GM23338 (cell line): ENCODE measurements at regions not wholly inside any gene's neighbourhood (a gene's known extent, or its start where the extent isn't known, plus 50 kb on each side); places are given as distances from the start of the nearest gene placed in this dataset.

Source experiments
- ATAC-seq: fragments of 200-7000 bp; cut with Tn5 transposase; 3 replicates; pipeline ENCODE4 v1.9.1; 2020
- DNase-seq: peaks from one replicate; pipeline ENCODE4 v3.0.0-alpha.2; 2015; ENCODE audit warnings: low spot score
- H2AFZ ChIP-seq: fragments of 200-600 bp; sonication (generic); 2 replicates; pipeline ENCODE4 v1.8.0; 2016; ENCODE audit warnings: antibody characterized with exemption, mild to moderate bottlenecking, moderate library complexity
- H3F3A ChIP-seq: fragments of 200-600 bp; sonication (generic); replicated peaks from 2 replicates; pipeline ENCODE4 v1.8.0; 2017; ENCODE audit warnings: antibody characterized with exemption, mixed run types, low read depth
- H3K27ac ChIP-seq: fragments of 200-600 bp; sonication (generic); 2 replicates; pipeline ENCODE4 v1.6.1; 2016; ENCODE audit warnings: low read depth
- H3K27me3 ChIP-seq: fragments of 200-600 bp; sonication (generic); 2 replicates; pipeline ENCODE4 v1.8.0; 2016; ENCODE audit warnings: mild to moderate bottlenecking, mixed run types, moderate library complexity; ENCODE audit not compliant: insufficient read depth
- H3K36me3 ChIP-seq: fragments of 200-600 bp; sonication (generic); 2 replicates; pipeline ENCODE4 v1.8.0; 2016; ENCODE audit warnings: mild to moderate bottlenecking; ENCODE audit not compliant: insufficient read depth
- H3K4me1 ChIP-seq: fragments of 200-600 bp; sonication (generic); 2 replicates; pipeline ENCODE4 v1.8.0; 2016; ENCODE audit warnings: mild to moderate bottlenecking, moderate library complexity; ENCODE audit not compliant: insufficient read depth
- H3K4me2 ChIP-seq: fragments of 200-600 bp; sonication (generic); 2 replicates; pipeline ENCODE4 v1.7.1; 2017; ENCODE audit warnings: mixed run types
- H3K4me3 ChIP-seq: fragments of 200-600 bp; sonication (generic); 2 replicates; pipeline ENCODE4 v1.6.1; 2016; ENCODE audit warnings: mixed run types
- H3K79me2 ChIP-seq: fragments of 200-600 bp; sonication (generic); replicated peaks from 2 replicates; pipeline ENCODE4 v1.8.0; 2017; ENCODE audit warnings: mild to moderate bottlenecking; ENCODE audit not compliant: insufficient read depth
- H3K9me2 ChIP-seq: fragments of 200-600 bp; sonication (generic); 2 replicates; pipeline ENCODE4 v1.8.0; 2017; ENCODE audit not compliant: insufficient read depth
- H4K20me1 ChIP-seq: fragments of 200-600 bp; sonication (generic); replicated peaks from 2 replicates; pipeline ENCODE4 v1.8.0; 2017; ENCODE audit warnings: mild to moderate bottlenecking; ENCODE audit not compliant: insufficient read depth
- H3K27ac Mint-ChIP-seq: 2 replicates; pipeline ENCODE4 v1.8.0; 2020; ENCODE audit warnings: inconsistent platforms, mild to moderate bottlenecking, moderate library complexity, mixed read lengths
- H3K27me3 Mint-ChIP-seq: 3 replicates; pipeline ENCODE4 v1.8.0; 2022; ENCODE audit warnings: low read depth, mild to moderate bottlenecking, moderate library complexity, mixed read lengths, inconsistent platforms; ENCODE audit not compliant: insufficient read depth, poor library complexity
- H3K36me3 Mint-ChIP-seq: 3 replicates; pipeline ENCODE4 v1.8.0; 2021; ENCODE audit warnings: low read depth, mild to moderate bottlenecking, inconsistent platforms, moderate library complexity, mixed read lengths
- H3K4me1 Mint-ChIP-seq: 3 replicates; pipeline ENCODE4 v1.8.0; 2020; ENCODE audit warnings: mild to moderate bottlenecking, inconsistent platforms, mixed read lengths
- H3K4me3 Mint-ChIP-seq: 3 replicates; pipeline ENCODE4 v1.8.0; 2021; ENCODE audit warnings: moderate library complexity, mild to moderate bottlenecking, inconsistent platforms, mixed read lengths
- H3K9me3 Mint-ChIP-seq: 3 replicates; pipeline ENCODE4 v1.8.0; 2020; ENCODE audit warnings: moderate library complexity, mild to moderate bottlenecking, inconsistent platforms, mixed read lengths
- CREB1 ChIP-seq: fragments of 250-450 bp; sonication (Bioruptor Pico); IDR thresholded peaks from 2 replicates; pipeline ENCODE4 v1.5.0; 2020; ENCODE audit warnings: low read depth, mild to moderate bottlenecking, moderate library complexity
- EZH2 ChIP-seq: fragments of 200-600 bp; sonication (generic); IDR thresholded peaks from one replicate; pipeline ENCODE4 v1.8.0; 2017; ENCODE audit warnings: antibody characterized with exemption, mild to moderate bottlenecking, low read depth; ENCODE audit not compliant: unreplicated experiment
- EZH2phosphoT487 ChIP-seq: fragments of 200-600 bp; sonication (generic); IDR thresholded peaks from one replicate; pipeline ENCODE4 v1.8.1; 2018; ENCODE audit warnings: antibody characterized with exemption; ENCODE audit not compliant: unreplicated experiment
- JUNB ChIP-seq: IDR thresholded peaks from one replicate; pipeline ENCODE4 v1.6.1; 2016; ENCODE audit warnings: antibody characterized with exemption; ENCODE audit not compliant: unreplicated experiment
- NANOG ChIP-seq: IDR thresholded peaks from 2 replicates; pipeline ENCODE4 v1.6.1; 2016; ENCODE audit warnings: antibody characterized with exemption, borderline replicate concordance
- POLR2AphosphoS5 ChIP-seq: IDR thresholded peaks from 2 replicates; pipeline ENCODE4 v1.6.1; 2016; ENCODE audit warnings: antibody characterized with exemption, low read depth
- STAT1 ChIP-seq: IDR thresholded peaks from one replicate; pipeline ENCODE4 v1.6.1; 2016; ENCODE audit warnings: antibody characterized with exemption; ENCODE audit not compliant: unreplicated experiment
- ZNF114 ChIP-seq: fragments of 250-450 bp; sonication (Bioruptor Pico); IDR thresholded peaks from 2 replicates; pipeline ENCODE4 v1.5.0; 2020; ENCODE audit warnings: mild to moderate bottlenecking, moderate library complexity
- ZNF331 ChIP-seq: fragments of 250-450 bp; sonication (Bioruptor Pico); IDR thresholded peaks from 2 replicates; pipeline ENCODE4 v1.5.0; 2020; ENCODE audit warnings: low read depth, mild to moderate bottlenecking, moderate library complexity
- TF ChIP-seq, protein P1 (sequence below): IDR thresholded peaks from one replicate; pipeline ENCODE4 v1.6.1; 2018; ENCODE audit warnings: antibody characterized with exemption; ENCODE audit not compliant: unreplicated experiment
- TF ChIP-seq, protein P2 (sequence below), 2 experiments: fragments of 200-600 bp in 1 of 2; sonication (generic) in 1 of 2; conservative IDR thresholded peaks; 2 replicates each; pipeline versions ENCODE4 v1.5.1 to v1.6.1; 2016 to 2017; ENCODE audit warnings: antibody characterized with exemption in 2 of 2, low read depth in 2 of 2, mild to moderate bottlenecking in 2 of 2, moderate library complexity in 1 of 2
- TF ChIP-seq, protein P3 (sequence below): IDR thresholded peaks from 2 replicates; pipeline ENCODE4 v1.6.1; 2016; ENCODE audit warnings: antibody characterized with exemption
- TF ChIP-seq, protein P4 (sequence below): fragments of 250-450 bp; sonication (Bioruptor Pico); IDR thresholded peaks from 2 replicates; pipeline ENCODE4 v1.5.0; 2020; ENCODE audit warnings: mild to moderate bottlenecking, moderate library complexity

DNA sequence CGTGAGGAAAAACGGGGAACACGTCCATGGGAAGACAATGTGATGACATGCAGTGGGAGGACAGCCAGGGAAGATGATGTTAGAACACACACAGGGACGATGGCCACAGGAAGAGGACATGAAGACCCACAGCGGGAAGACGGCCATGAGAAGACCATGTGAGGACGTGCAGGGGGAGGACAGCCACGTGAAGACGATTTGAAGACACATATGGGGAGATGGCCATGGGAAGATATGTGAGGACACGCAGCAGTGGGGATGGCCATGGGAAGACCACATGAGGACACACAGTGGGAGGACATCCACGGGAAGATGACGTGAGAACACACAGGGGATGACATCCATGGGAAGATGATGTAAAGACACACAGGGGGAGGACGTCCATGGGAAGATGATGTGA lies 83.8 kb downstream of the UQCRFS1 start:
- Mint-ChIP-seq H3K9me3 (peaks cover 58% of the 10 kb centered on the region), H3K36me3 (peaks cover 9% of the 10 kb centered on the region; the same call in 1 of the 3 replicates), H3K27ac (no peak overlapping the region), H3K4me3 (no peak overlapping the region), H3K27me3 (no peaks in the 10 kb centered on the region), H3K4me1 (no peaks in the 10 kb centered on the region)
- Histone ChIP-seq H3K79me2 (no peaks in the 10 kb centered on the region), H3K4me1 (no peaks in the 10 kb centered on the region), H3K4me2 (no peak overlapping the region), H3K36me3 (no peaks in the 10 kb centered on the region), H3K27ac (no peak overlapping the region), H3F3A (no peaks in the 10 kb centered on the region), H2AFZ (no peak overlapping the region), H3K4me3 (no peak overlapping the region), H3K9me2 (peaks cover 7% of the 10 kb centered on the region), H3K27me3 (no peaks in the 10 kb centered on the region), H4K20me1 (no peaks in the 10 kb centered on the region)
- ATAC-seq (no peak), DNase-seq (no peak)
- TF ChIP-seq JUNB (no peak), NANOG (no peak), ZNF114 (no peak), ZNF331 (CRISPR knock-in tag) (no peak), POLR2AphosphoS5 (no peak), STAT1 (no peak), EZH2 (no peak), EZH2phosphoT487 (no peak), CREB1 (CRISPR knock-in tag) (no peak)
- TF ChIP-seq, protein P1, sequence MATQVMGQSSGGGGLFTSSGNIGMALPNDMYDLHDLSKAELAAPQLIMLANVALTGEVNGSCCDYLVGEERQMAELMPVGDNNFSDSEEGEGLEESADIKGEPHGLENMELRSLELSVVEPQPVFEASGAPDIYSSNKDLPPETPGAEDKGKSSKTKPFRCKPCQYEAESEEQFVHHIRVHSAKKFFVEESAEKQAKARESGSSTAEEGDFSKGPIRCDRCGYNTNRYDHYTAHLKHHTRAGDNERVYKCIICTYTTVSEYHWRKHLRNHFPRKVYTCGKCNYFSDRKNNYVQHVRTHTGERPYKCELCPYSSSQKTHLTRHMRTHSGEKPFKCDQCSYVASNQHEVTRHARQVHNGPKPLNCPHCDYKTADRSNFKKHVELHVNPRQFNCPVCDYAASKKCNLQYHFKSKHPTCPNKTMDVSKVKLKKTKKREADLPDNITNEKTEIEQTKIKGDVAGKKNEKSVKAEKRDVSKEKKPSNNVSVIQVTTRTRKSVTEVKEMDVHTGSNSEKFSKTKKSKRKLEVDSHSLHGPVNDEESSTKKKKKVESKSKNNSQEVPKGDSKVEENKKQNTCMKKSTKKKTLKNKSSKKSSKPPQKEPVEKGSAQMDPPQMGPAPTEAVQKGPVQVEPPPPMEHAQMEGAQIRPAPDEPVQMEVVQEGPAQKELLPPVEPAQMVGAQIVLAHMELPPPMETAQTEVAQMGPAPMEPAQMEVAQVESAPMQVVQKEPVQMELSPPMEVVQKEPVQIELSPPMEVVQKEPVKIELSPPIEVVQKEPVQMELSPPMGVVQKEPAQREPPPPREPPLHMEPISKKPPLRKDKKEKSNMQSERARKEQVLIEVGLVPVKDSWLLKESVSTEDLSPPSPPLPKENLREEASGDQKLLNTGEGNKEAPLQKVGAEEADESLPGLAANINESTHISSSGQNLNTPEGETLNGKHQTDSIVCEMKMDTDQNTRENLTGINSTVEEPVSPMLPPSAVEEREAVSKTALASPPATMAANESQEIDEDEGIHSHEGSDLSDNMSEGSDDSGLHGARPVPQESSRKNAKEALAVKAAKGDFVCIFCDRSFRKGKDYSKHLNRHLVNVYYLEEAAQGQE: no peak
- TF ChIP-seq, protein P2, sequence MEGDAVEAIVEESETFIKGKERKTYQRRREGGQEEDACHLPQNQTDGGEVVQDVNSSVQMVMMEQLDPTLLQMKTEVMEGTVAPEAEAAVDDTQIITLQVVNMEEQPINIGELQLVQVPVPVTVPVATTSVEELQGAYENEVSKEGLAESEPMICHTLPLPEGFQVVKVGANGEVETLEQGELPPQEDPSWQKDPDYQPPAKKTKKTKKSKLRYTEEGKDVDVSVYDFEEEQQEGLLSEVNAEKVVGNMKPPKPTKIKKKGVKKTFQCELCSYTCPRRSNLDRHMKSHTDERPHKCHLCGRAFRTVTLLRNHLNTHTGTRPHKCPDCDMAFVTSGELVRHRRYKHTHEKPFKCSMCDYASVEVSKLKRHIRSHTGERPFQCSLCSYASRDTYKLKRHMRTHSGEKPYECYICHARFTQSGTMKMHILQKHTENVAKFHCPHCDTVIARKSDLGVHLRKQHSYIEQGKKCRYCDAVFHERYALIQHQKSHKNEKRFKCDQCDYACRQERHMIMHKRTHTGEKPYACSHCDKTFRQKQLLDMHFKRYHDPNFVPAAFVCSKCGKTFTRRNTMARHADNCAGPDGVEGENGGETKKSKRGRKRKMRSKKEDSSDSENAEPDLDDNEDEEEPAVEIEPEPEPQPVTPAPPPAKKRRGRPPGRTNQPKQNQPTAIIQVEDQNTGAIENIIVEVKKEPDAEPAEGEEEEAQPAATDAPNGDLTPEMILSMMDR (conservative IDR thresholded peaks at IDR 0.05; ENCODE audit: low read depth in 2 of 2): no peak
- TF ChIP-seq, protein P3, sequence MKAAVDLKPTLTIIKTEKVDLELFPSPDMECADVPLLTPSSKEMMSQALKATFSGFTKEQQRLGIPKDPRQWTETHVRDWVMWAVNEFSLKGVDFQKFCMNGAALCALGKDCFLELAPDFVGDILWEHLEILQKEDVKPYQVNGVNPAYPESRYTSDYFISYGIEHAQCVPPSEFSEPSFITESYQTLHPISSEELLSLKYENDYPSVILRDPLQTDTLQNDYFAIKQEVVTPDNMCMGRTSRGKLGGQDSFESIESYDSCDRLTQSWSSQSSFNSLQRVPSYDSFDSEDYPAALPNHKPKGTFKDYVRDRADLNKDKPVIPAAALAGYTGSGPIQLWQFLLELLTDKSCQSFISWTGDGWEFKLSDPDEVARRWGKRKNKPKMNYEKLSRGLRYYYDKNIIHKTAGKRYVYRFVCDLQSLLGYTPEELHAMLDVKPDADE: no peak
- TF ChIP-seq, protein P4, sequence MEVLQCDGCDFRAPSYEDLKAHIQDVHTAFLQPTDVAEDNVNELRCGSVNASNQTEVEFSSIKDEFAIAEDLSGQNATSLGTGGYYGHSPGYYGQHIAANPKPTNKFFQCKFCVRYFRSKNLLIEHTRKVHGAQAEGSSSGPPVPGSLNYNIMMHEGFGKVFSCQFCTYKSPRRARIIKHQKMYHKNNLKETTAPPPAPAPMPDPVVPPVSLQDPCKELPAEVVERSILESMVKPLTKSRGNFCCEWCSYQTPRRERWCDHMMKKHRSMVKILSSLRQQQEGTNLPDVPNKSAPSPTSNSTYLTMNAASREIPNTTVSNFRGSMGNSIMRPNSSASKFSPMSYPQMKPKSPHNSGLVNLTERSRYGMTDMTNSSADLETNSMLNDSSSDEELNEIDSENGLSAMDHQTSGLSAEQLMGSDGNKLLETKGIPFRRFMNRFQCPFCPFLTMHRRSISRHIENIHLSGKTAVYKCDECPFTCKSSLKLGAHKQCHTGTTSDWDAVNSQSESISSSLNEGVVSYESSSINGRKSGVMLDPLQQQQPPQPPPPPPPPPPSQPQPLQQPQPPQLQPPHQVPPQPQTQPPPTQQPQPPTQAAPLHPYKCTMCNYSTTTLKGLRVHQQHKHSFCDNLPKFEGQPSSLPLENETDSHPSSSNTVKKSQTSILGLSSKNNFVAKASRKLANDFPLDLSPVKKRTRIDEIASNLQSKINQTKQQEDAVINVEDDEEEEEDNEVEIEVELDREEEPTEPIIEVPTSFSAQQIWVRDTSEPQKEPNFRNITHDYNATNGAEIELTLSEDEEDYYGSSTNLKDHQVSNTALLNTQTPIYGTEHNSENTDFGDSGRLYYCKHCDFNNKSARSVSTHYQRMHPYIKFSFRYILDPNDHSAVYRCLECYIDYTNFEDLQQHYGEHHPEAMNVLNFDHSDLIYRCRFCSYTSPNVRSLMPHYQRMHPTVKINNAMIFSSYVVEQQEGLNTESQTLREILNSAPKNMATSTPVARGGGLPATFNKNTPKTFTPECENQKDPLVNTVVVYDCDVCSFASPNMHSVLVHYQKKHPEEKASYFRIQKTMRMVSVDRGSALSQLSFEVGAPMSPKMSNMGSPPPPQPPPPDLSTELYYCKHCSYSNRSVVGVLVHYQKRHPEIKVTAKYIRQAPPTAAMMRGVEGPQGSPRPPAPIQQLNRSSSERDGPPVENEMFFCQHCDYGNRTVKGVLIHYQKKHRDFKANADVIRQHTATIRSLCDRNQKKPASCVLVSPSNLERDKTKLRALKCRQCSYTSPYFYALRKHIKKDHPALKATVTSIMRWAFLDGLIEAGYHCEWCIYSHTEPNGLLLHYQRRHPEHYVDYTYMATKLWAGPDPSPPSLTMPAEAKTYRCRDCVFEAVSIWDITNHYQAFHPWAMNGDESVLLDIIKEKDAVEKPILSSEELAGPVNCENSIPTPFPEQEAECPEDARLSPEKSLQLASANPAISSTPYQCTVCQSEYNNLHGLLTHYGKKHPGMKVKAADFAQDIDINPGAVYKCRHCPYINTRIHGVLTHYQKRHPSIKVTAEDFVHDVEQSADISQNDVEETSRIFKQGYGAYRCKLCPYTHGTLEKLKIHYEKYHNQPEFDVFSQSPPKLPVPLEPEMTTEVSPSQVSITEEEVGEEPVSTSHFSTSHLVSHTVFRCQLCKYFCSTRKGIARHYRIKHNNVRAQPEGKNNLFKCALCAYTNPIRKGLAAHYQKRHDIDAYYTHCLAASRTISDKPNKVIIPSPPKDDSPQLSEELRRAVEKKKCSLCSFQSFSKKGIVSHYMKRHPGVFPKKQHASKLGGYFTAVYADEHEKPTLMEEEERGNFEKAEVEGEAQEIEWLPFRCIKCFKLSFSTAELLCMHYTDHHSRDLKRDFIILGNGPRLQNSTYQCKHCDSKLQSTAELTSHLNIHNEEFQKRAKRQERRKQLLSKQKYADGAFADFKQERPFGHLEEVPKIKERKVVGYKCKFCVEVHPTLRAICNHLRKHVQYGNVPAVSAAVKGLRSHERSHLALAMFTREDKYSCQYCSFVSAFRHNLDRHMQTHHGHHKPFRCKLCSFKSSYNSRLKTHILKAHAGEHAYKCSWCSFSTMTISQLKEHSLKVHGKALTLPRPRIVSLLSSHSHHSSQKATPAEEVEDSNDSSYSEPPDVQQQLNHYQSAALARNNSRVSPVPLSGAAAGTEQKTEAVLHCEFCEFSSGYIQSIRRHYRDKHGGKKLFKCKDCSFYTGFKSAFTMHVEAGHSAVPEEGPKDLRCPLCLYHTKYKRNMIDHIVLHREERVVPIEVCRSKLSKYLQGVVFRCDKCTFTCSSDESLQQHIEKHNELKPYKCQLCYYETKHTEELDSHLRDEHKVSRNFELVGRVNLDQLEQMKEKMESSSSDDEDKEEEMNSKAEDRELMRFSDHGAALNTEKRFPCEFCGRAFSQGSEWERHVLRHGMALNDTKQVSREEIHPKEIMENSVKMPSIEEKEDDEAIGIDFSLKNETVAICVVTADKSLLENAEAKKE: no peak
